Mucosa of descending colon (tissue), 3 donors: ENCODE measurements at regions not wholly inside any gene's neighbourhood (a gene's known extent, or its start where the extent isn't known, plus 50 kb on each side); places are given as distances from the start of the nearest gene placed in this dataset.
"Not testable (repeated sequence)": the region's sequence is repeated elsewhere in the genome, so short reads cannot be mapped to it uniquely, and the experiment has no call there.

Experiments used
- ATAC-seq: fragments of 200-7000 bp; cut with Tn5 transposase; one replicate; pipeline ENCODE4 v1.9.1; 2020; ENCODE audit warnings: mild to moderate bottlenecking, moderate library complexity
- DNase-seq, 3 donors: peaks; one replicate each; pipeline ENCODE4 v3.0.0-alpha.2; 2020
- H3K36me3 ChIP-seq: fragments of 200-600 bp; one replicate; pipeline ENCODE4 v1.8.0; 2021; ENCODE audit warnings: low read depth, mild to moderate bottlenecking
- H3K4me1 ChIP-seq: fragments of 200-600 bp; one replicate; pipeline ENCODE4 v1.8.0; 2021; ENCODE audit warnings: low read depth, mild to moderate bottlenecking
- H3K4me3 ChIP-seq: fragments of 200-600 bp; one replicate; pipeline ENCODE4 v1.8.0; 2021; ENCODE audit warnings: mild to moderate bottlenecking
- H3K9me3 ChIP-seq: fragments of 200-600 bp; one replicate; pipeline ENCODE4 v1.8.0; 2021; ENCODE audit warnings: mild to moderate bottlenecking
- intact Hi-C, 2 donors: fragments of 100-400 bp; cut with DNase I in 1 of 2; cut with micrococcal nuclease in 1 of 2; formaldehyde crosslinking; loops; one replicate each; pipeline versions ENCODE4 v1.11.0 to v1.11.1; 2022; cut with DNase I, micrococcal nuclease
- donor health status: DM: no; HTN: no; CAD: no; lungs with moderate emphysema.
- donor health status: DM: no; HTN: no; CAD: no.
- donor health status: DM: no; HTN: yes; CAD: no.

GRCh38 chr2:89145342-89145741 lies 453.9 kb downstream of the RPIA start:
- ATAC-seq, H3K4me1 ChIP-seq, H3K4me3 ChIP-seq, DNase-seq, H3K9me3 ChIP-seq, intact Hi-C loops, H3K36me3 ChIP-seq: not testable (repeated sequence)

GRCh38 chr2:89148256-89148655 lies 456.8 kb downstream of the RPIA start:
- H3K36me3 ChIP-seq, intact Hi-C loops, ATAC-seq, H3K9me3 ChIP-seq, H3K4me3 ChIP-seq, H3K4me1 ChIP-seq, DNase-seq: not testable (repeated sequence)

GRCh38 chr2:89151699-89152098 lies 460.2 kb downstream of the RPIA start:
- ATAC-seq, DNase-seq, H3K4me3 ChIP-seq, intact Hi-C loops, H3K9me3 ChIP-seq, H3K36me3 ChIP-seq, H3K4me1 ChIP-seq: not testable (repeated sequence)

GRCh38 chr2:89152501-89152900 lies 461.0 kb downstream of the RPIA start:
- H3K4me3 ChIP-seq, H3K4me1 ChIP-seq, DNase-seq, H3K9me3 ChIP-seq, H3K36me3 ChIP-seq, ATAC-seq, intact Hi-C loops: not testable (repeated sequence)

- H3K4me1 ChIP-seq, H3K36me3 ChIP-seq, DNase-seq, intact Hi-C loops, H3K4me3 ChIP-seq, H3K9me3 ChIP-seq: not testable (repeated sequence)
- ATAC-seq = peak; percentile 31
Observed at GRCh38 chr2:89153210-89153609, 461.7 kb downstream of the RPIA start.

- H3K4me3 ChIP-seq, intact Hi-C loops, DNase-seq, H3K36me3 ChIP-seq, H3K9me3 ChIP-seq, H3K4me1 ChIP-seq: not testable (repeated sequence)
- peak; percentile 64 for ATAC-seq
Observed at GRCh38 chr2:89154247-89154682, 462.8 kb downstream of the RPIA start.

GRCh38 chr2:89160306-89160705 lies 468.8 kb downstream of the RPIA start:
- peak; percentile 54 for ATAC-seq
- intact Hi-C loops, DNase-seq, H3K4me1 ChIP-seq, H3K4me3 ChIP-seq, H3K9me3 ChIP-seq, H3K36me3 ChIP-seq: not testable (repeated sequence)

- DNase-seq, H3K4me3 ChIP-seq, H3K36me3 ChIP-seq, H3K9me3 ChIP-seq, H3K4me1 ChIP-seq, ATAC-seq, intact Hi-C loops: not testable (repeated sequence)
Observed at GRCh38 chr2:89161626-89162025, 470.2 kb downstream of the RPIA start.

GRCh38 chr2:89170506-89171173 lies 479.2 kb downstream of the RPIA start:
- H3K4me1 ChIP-seq, H3K4me3 ChIP-seq, H3K9me3 ChIP-seq, DNase-seq, H3K36me3 ChIP-seq, intact Hi-C loops, ATAC-seq: not testable (repeated sequence)

GRCh38 chr2:89171174-89171519 lies 479.7 kb downstream of the RPIA start:
- H3K4me3 ChIP-seq, ATAC-seq, DNase-seq, H3K36me3 ChIP-seq, H3K9me3 ChIP-seq, H3K4me1 ChIP-seq, intact Hi-C loops: not testable (repeated sequence)

GRCh38 chr2:89177004-89177403 lies 485.5 kb downstream of the RPIA start:
- DNase-seq, H3K36me3 ChIP-seq, H3K4me3 ChIP-seq, ATAC-seq, H3K4me1 ChIP-seq, H3K9me3 ChIP-seq, intact Hi-C loops: not testable (repeated sequence)

GRCh38 chr2:89182221-89182620 lies 490.7 kb downstream of the RPIA start:
- DNase-seq, H3K4me1 ChIP-seq, ATAC-seq, H3K4me3 ChIP-seq, H3K36me3 ChIP-seq, intact Hi-C loops, H3K9me3 ChIP-seq: not testable (repeated sequence)

GRCh38 chr2:89184746-89185145 lies 493.3 kb downstream of the RPIA start:
- H3K36me3 ChIP-seq, H3K4me1 ChIP-seq, intact Hi-C loops, DNase-seq, ATAC-seq, H3K9me3 ChIP-seq, H3K4me3 ChIP-seq: not testable (repeated sequence)

GRCh38 chr2:89195636-89196251 lies 504.3 kb downstream of the RPIA start:
- H3K36me3 ChIP-seq, H3K9me3 ChIP-seq, H3K4me3 ChIP-seq, intact Hi-C loops, DNase-seq, H3K4me1 ChIP-seq, ATAC-seq: not testable (repeated sequence)

GRCh38 chr2:89196719-89197118 lies 505.2 kb downstream of the RPIA start:
- H3K4me3 ChIP-seq, H3K36me3 ChIP-seq, DNase-seq, H3K9me3 ChIP-seq, ATAC-seq, H3K4me1 ChIP-seq, intact Hi-C loops: not testable (repeated sequence)
